GM21717 (cell line): ENCODE measurements at regions not wholly inside any gene's neighbourhood (a gene's known extent, or its start where the extent isn't known, plus 50 kb on each side); places are given as distances from the start of the nearest gene placed in this dataset.
"Not testable (repeated sequence)": the region's sequence is repeated elsewhere in the genome, so short reads cannot be mapped to it uniquely, and the experiment has no call there.

Source experiments
- ATAC-seq: cut with Tn5 transposase; IDR thresholded peaks from one replicate; pipeline ENCODE4 v1.9.1; 2021; ENCODE audit warnings: mild to moderate bottlenecking, moderate library complexity; ENCODE audit not compliant: unreplicated experiment

DNA sequence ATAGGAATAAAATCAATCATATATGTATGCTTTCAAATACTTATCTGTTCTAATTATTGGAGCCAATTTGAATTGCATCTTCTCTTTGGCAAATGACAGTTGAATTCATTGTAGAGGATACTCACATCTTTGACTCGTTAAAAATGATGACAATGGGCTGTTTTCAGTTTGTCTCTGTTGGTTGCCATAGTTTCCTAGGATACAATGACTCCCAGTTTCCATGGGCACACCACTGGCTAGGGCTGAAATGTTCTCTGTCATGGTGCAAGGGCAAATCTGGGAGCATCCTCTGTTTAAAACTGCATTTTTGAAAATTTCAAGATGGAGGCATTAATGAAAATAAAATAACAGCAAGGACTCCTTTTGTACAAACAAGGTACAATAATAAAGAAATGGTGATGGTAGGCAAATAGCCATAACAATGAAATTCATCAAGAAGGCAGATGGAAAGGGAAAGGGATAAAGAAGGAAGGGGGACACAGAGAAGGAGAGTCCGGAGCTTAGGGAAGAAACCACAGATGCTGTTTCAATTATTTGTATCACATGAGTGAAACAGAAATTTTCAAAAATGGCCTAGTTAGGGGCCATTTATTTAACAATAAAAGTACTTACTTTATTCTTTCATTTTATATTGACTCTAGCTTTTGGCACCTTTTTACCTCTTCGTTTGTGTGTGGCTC lies 378.8 kb upstream of the SEMA6A start:
- no peak for ATAC-seq

DNA sequence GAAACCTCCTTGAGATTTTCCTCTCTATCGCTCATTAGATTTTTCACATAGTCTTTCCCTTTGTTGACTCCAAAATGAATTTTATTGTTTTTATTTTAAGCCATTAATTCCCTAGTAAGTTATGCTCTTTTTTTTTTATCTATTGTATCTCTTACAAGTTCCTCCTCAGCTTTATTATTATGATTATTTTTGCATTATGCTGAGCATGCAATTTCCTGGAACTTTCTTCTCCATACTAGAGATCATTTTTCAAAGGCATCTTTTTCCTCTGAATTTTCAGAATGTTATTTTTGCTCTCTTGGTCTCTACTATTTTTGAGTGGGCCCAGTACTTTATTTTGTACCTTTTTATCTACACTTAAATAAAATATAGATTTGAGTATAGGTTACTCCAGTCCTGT lies 376.6 kb upstream of the SEMA6A start:
- ATAC-seq, result no peak

DNA sequence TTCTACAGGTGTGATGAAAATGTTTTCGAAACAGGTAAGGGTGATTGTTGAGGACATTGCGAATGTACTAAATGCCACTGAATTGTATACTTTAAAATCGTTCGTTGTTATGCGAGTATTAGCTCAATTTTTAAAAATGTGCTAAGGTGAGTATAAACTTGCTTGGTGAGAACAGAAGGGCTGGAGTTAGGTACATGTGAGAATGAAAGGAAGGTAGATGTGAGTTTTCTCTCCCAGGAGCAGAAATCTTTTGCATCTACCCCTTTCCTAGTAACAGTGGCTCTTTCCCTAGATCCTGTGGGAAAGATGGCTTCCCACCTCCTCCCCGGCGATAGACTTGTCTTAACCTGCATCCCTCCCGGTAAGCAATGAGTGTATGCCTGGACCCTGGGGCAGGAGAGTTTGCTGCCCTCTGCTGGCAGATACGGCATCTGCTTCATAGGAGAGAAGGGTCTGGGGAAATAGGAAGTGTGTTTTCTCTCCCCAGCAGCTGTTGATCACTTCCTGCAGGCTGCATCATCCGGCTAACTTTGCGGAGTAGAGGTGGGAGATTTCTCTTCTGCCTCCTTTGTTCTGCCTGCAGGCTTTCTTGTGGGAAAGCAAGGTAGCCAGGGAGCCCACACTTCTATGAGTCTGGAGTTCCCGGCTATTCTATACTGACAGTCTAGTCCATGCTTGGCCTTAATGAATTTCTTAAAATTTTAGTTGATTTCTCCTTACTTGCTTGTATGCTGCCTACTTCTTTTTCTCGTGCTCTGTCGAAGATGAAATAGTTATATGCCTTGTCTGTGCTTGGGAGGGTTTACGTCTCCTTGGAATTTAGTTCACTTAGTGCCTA lies 373.3 kb upstream of the SEMA6A start:
- ATAC-seq, result peak; percentile 99

DNA sequence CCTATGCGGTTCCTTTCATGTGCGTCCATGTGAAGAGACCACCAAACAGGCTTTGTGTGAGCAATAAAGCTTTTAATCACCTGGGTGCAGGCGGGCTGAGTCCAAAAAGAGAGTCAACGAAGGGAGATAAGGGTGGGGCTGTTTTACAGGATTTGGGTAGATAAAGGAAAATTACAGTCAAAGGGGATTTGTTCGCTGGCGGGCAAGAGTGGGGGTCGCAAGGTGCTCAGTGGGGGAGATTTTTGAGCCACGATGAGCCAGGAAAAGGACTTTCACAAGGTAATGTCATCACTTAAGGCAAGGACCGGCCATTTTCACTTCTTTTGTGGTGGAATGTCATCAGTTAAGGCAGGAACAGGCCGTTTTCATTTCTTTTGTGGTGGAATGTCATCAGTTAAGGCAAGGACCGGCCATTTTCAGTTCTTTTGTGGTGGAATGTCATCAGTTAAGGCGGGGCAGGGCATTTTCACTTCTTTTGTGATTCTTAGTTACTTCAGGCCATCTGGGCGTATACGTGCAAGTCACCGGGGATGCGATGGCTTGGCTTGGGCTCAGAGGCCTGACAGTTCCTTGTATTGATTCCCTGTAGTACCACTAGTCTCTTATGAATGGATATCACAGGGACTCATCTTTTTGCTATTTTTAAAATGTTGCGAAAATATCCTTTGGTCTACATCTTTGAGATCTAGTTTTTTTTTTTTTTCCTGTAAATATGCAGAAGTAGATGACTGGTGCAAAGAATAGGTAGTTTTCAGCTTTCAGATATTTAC lies 371.2 kb upstream of the SEMA6A start:
- not testable (repeated sequence) for ATAC-seq

DNA sequence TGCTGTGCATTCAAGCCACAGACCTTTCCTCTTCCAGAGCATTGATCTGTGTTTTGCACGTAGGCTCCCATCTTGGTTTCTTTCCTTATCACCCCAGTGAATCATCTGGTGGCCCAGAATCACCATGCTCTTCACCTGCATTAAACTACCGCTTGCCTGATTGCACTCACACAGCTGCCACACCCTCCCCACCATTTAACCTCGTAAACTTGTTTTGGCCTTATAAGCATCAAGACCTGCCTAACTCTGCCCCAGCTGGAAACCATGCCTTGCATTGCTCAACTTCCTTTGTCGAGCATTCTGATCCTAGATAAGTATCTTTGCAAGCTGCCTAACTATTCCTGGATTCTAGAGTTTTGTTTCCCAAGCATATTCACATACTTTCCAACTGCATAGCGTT lies 369.6 kb upstream of the SEMA6A start:
- ATAC-seq, result no peak

DNA sequence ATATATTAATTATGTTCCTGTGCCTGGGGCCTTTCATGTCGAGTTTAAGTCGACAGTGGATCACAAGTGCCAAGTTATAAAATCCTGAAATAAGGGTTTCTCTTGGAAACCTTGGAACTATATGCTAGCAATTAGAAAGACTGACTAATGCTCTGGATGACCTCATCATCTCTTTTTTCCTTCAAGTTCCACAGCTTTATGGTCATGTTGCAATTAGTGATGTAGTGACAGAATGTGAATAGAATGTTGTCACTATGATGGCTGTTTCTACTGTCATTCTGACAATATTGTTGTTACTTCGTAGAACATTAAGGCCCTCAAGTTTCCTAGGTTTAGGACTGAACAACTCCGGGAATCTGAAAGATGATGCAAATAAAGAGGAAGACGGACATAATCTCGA lies 368.0 kb upstream of the SEMA6A start:
- no peak for ATAC-seq

DNA sequence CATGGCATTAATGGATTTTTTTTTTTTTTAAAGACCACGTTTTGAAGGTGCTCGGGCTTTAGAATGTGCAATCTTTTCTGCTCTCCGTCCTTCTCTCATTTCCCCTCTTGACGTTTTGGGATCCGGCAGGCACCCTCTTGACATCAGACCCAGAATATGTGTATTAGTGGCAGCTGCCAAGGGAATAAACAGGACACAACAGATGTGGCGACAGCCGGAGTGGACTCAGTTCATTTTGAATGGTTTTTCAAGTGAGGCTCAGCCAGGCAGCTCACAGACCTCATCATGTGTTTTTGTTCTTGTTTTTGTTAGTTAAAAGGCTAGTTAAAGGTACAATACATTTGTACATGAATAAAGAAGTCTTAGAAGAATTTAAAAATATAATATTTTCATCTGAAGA lies 365.0 kb upstream of the SEMA6A start:
- ATAC-seq, result no peak

DNA sequence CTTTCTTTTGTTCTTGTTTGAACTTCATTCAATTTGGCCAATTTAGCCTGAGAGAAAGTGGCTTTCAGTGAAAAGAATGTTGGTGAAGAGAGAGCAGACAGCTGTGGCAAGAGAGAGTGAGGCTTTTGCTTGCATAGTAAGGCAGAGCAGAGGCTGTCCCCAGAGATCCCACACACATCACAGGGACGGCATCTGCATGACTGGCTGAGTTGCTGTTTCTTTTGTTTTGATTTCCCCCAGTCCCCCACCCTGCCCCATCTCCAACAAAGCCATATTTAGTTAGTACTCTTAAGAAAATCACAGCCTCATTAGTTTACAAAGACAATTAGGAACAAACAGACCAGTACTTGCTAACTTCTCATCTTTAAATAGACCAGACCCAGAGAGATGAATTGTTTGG lies 363.9 kb upstream of the SEMA6A start:
- ATAC-seq, result no peak

DNA sequence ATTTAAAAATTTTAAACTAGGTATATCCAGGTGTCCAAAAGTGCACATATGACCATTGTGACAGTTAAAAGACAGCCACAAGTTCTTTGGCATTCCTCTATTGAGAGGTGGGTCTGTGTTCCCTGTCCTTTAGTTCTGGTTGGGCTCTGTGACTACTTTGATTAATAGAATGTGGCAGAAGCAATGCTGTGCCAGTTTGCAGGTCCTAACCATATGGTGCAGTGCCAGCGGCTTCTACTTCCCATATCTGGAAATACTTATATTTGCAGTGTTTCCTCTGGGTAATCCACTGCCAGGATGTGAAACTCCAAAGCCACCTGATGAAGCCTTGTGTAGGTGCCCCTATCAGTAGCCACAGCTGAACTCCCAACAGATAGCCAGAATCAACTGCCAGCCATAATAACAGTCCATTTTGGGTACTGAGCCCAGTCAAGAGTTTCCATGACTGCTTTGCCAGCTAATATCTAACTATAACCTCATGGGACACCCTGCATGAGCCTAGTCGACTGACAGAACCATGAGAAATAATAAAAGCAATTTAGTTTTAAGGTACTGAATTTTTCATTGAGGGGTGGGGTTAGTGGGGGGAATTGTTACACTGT lies 361.0 kb upstream of the SEMA6A start:
- no peak for ATAC-seq

DNA sequence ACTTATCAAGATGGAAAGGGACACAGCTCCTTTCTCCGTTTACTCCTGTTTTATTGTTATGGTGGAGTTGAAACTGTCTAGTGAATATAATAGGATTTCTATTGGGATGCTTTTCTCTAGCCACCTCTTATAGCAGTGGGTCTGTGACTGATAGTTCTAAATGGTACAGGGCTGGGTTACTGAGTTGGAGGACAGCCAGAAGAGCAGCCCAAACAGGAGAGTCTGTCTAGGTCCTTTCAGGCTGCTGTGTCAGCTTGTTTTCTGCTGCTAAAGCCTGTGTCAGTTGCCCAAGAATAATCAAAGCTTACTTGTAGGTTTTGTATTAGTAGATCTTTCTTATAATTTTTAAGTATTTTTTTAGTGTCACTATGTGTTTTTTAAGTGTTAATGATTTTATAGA lies 356.0 kb upstream of the SEMA6A start:
- ATAC-seq, result no peak

DNA sequence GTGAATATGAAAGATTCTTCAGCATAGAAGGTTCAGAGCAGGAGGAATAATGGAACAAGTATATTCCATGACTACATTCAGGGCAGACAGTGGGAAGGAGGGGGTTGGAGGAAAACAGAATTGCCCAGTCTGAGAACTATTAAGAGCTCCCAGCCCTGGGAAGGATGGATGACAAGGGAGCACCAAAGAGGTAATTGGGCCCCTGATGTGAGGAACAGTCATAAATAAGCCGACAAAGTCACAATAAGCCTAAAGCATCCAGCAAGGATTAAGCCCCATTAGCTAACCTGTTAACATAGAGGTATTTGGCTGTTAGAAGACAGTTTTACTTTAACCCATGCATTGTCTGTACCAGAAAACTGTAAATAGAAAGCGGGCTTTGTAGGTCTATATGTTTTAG lies 348.7 kb upstream of the SEMA6A start:
- ATAC-seq, result no peak

DNA sequence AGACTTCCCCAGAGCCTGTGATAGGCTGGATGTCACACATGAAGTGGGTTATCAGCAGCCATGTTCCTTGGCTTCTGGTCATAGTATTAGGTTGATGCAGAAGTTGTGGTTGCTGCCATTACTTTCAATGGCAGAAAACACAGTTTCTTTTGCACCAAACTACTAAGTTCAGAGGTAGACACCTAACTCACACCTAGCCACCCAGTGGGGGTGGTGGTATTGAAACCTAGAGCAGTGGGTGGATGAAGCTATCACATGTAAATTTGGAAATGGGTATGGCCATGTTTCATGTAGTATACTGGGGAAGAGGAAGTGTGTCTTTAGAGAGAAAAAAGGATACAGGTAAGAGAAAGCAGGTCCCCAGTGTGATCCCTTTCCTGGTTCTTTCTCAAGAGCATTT lies 347.9 kb upstream of the SEMA6A start:
- ATAC-seq, result peak; percentile 98

DNA sequence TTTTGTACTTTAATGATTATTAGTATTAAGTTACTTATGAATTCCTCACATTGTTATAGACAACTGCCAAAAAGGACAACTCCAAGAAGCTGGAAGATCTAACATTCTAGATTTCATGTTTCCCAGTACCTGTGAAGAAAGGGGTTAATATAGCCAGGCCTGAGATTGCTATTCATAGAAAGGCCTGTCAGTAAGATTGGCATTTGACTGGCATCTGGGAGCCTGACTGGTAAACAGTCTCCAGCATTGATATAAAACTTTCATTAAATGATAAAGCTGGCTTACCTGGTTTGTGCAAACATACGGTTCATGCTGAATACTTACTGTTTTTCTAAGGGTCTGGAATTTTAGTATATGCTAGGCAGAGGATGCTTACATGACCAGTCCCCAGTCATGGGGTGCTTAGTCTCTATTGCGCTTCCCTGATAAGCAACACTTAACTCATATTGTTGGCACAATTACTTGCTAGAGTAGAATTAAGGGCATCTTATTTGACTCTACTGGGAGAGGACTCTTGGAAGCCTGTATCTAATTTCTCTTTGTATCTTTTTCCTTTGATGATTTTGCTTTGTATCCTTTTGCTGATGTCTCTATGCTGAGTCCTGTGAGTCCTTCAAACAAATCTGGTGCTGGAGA lies 340.4 kb upstream of the SEMA6A start:
- ATAC-seq, result no peak

DNA sequence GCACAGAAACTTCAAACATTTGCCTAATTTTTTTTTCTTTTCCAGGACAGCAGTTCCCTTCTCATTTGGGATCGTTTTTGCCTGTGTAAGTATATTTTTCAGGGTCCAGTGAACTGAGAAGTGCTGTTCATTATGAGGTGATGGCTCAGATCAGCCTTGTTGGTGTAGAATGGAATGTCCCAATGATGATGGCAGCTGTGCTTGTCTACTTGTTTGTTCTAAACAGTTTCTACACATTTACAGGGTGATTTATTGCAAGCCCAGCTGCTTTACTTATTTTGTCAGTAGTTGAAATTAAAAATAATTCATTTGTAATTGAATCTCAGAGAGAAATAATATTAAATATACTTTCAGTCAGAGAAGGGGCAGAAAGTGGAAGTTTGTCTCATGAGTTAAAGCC lies 337.6 kb upstream of the SEMA6A start:
- no peak for ATAC-seq

DNA sequence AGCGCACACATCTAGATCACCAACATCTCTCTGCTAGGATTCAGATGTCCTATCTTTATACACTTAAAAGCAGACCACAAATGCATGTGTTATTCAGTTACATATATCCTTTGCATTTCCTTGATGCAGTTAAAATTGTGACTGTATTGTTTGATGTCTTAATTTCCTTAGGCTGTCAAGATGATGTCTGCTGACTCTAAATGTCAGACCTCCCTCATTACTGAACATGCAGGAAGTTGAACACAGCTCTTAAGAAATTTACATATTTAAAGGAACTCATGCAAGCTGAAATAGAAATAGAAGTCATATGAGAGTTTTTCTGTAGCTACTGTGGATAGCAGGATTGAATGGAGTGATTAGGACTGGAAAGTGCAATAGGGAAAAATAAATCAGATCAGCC lies 336.5 kb upstream of the SEMA6A start:
- ATAC-seq, result no peak

DNA sequence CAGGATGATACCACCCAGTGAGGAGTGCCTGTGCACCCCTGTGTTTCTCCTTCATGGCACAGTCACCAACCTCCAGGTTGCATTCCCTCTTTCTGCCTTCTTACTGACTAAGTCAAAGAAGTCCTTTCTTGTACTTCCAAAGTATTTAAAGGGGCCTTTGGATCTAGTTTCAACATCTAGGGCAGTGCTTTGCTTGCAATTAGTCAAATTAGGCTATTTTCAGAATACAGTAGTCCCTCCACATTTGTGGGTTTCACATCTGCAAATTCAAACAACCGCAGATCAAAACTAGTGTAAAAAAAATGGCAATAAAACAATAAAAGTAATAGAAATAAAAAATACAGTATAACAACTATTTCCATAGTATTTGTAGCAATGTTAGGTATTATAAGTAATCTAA lies 333.9 kb upstream of the SEMA6A start:
- ATAC-seq, result peak; percentile 69

DNA sequence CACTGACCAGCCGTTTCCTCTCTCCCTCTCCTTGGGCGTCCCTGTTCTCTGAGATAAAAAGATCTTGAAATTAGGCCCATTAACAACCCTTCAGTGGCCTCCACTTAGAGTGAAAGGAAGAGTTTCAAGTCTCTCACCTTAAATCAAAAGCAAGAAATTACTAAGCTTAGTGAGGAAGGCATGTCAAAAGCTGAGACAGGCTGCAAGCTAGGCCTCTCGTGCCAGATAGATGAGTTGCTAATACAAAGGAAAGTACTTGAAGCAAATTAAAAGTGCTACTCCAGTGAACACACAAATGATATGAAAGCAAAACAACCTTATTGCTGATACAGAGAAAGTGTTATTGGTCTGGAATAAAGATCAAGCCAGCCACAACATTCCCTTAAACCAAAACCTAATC lies 331.3 kb upstream of the SEMA6A start:
- ATAC-seq, result no peak

DNA sequence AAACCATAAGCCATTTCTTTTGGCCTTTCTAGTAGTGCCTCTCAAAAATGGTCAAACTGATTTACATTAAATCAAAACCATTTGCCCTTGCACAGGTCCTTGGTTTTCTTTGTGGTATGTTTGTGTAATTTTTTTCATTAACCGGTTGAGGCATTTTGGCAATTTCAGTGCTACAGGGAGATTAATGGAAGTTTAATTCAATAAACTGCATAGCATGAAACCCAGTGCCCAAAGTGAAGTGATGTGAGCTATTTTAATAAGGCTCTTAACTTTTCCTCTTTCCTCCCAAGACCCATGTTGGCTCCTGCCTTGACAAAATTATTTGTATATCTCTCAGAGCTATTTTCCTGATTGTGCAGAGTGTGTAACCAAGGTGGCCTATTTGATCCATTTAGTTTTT lies 326.2 kb upstream of the SEMA6A start:
- ATAC-seq, result no peak

DNA sequence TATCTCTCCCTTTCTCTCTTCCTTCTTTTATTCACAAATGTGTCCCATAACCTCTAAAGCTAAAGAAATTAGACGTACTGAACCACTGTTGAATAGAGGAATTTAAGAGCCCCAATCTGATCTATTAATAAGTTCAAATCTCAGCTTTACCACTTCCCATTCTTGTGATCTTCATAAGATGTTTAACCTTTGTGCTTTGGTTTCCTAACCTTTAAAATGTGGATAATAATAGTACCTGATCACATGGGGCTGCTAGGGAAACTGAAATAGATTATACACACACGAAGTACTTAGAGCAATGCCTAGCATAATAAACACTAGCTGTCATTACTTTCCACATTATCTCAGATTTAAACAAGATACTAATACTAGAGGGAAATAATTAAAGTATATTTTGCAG lies 324.3 kb upstream of the SEMA6A start:
- peak; percentile 63 for ATAC-seq

DNA sequence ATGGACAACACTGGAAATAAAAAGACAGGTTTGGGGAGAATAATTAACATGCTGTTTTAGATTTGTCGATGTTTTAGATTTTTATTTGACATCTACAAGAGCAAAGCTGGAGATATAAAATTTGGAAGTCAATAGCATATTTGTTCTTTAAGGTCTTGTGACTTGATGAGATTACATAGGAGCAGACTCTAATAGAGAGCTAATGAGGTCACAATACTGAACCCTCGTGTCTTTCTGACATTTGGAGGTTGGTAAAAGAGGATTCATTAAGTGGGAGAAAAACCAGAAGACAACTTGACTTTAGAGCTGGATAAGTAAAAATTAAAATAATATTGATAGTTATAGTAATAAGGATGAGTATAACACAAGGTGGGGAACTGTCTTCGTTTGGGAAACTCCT lies 322.7 kb upstream of the SEMA6A start:
- ATAC-seq, result no peak

DNA sequence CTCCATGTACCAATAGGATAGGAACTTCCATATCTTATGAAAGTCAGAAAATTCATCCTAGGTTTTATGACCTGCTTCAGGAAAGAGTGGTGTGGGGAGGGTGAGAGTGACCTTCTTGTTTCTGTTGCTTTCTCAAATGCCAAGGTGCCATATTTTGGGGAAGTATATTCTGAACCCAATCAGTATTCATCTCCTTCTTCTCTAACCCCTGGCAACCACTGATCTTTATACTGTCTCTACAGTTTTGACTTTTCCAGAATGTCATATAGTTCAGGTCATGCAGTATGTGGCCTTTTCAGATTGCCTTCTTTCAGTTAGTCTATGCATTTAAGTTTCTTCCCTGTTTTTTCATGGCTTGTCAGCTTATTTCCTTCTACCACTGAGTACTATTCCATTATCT lies 321.4 kb upstream of the SEMA6A start:
- no peak for ATAC-seq
